WERI-Rb-1 (cell line): ENCODE measurements at regions not wholly inside any gene's neighbourhood (a gene's known extent, or its start where the extent isn't known, plus 50 kb on each side); places are given as distances from the start of the nearest gene placed in this dataset.

ENCODE experiments used
- DNase-seq: peaks from one replicate; pipeline ENCODE4 v3.0.0-alpha.2; 2020
- H3K27ac ChIP-seq: fragments of 250-450 bp; sonication (Bioruptor Pico); 2 replicates; pipeline ENCODE4 v1.5.1; 2020; ENCODE audit warnings: mild to moderate bottlenecking, moderate library complexity
- H3K27me3 ChIP-seq: fragments of 250-450 bp; sonication (Bioruptor Pico); 2 replicates; pipeline ENCODE4 v1.5.1; 2021; ENCODE audit warnings: mild to moderate bottlenecking, low read depth, moderate library complexity; ENCODE audit not compliant: insufficient read depth, severe bottlenecking
- H3K36me3 ChIP-seq: fragments of 250-450 bp; sonication (Bioruptor Pico); 2 replicates; pipeline ENCODE4 v1.5.1; 2020; ENCODE audit warnings: mild to moderate bottlenecking, moderate library complexity
- H3K4me3 ChIP-seq: 2 replicates; pipeline ENCODE4 v1.5.1; 2011; ENCODE audit warnings: low read depth, mild to moderate bottlenecking, control low read depth, low read length
- H3K9me3 ChIP-seq: fragments of 250-450 bp; sonication (Bioruptor Pico); 2 replicates; pipeline ENCODE4 v1.5.1; 2021; ENCODE audit warnings: mild to moderate bottlenecking, moderate library complexity; ENCODE audit not compliant: severe bottlenecking
- CTCF ChIP-seq: IDR thresholded peaks from 2 replicates; pipeline ENCODE4 v1.5.1; 2011; ENCODE audit warnings: low read depth, mild to moderate bottlenecking, control low read depth, inconsistent platforms, low read length

DNA sequence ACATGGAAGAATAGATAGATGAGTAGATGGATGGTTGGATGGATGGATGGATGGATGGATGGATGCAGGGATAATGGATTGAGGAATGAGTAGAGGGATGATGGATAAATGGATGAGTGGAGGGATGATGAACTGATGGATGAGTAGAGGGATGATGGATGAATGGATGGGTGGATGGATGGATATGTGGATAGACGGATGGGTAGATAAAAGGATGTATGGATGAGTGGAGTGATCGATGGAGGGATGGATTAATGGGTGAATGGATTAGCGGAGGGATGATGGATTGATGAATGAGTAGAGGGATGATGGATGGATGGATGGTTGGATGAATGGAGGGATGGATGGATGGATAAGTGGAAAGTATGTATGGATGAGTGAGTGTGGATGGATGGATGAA is 533.2 kb downstream of the RFC3 start:
- Histone ChIP-seq H3K27ac (no peak overlapping the region), H3K27me3 (no peaks in the 10 kb centered on the region), H3K9me3 (no peaks in the 10 kb centered on the region), H3K36me3 (no peaks in the 10 kb centered on the region), H3K4me3 (no peak overlapping the region)
- no peak for DNase-seq
- TF ChIP-seq CTCF: no peak

DNA sequence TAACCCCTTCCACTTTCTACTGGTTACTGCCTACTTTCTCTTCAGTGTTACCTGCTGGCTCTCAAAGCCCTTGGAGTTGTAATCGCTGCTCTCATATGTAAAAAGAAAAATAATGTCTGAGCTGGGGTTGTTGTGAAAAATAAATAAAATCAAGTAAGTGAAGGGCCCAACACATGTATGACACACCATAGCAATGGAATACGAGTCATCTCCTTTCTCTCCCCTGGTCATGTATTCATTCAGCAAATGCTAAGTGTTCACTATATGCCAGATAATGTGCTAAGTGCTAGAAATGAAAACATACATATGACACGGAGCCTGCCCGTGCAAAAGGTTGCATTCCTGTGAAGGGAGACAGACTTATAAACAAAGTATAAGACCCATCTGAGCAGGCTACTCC is 535.0 kb downstream of the RFC3 start:
- H3K27ac ChIP-seq: no peak overlapping the region

GRCh38 chr13:34356686-34357434 is 538.9 kb downstream of the RFC3 start:
- Histone ChIP-seq H3K27ac (no peak overlapping the region), H3K9me3 (no peaks in the 10 kb centered on the region), H3K4me3 (no peak overlapping the region), H3K27me3 (no peaks in the 10 kb centered on the region), H3K36me3 (no peaks in the 10 kb centered on the region)
- TF ChIP-seq CTCF: no peak
- no peak for DNase-seq

More for the DNA sequence above, 535.0 kb downstream of the RFC3 start:
- DNase-seq: no peak
- Histone ChIP-seq H3K27me3 (no peaks in the 10 kb centered on the region), H3K4me3 (no peak overlapping the region), H3K36me3 (no peaks in the 10 kb centered on the region), H3K9me3 (no peaks in the 10 kb centered on the region)
- TF ChIP-seq CTCF: no peak

GRCh38 chr13:34357435-34358232 is 539.7 kb downstream of the RFC3 start:
- Histone ChIP-seq H3K4me3 (no peak overlapping the region), H3K9me3 (no peaks in the 10 kb centered on the region), H3K27ac (no peak overlapping the region), H3K27me3 (no peaks in the 10 kb centered on the region), H3K36me3 (no peaks in the 10 kb centered on the region)
- TF ChIP-seq CTCF: 0 out of 2 replicates have a peak, but pooled peaks have one; percentile 16
- DNase-seq: peak; percentile 9

- TF ChIP-seq CTCF: no peak
- Histone ChIP-seq H3K9me3 (no peaks in the 10 kb centered on the region), H3K27ac (no peak overlapping the region), H3K4me3 (no peak overlapping the region), H3K36me3 (no peaks in the 10 kb centered on the region), H3K27me3 (no peaks in the 10 kb centered on the region)
- no peak for DNase-seq
These were observed 541.0 kb downstream of the RFC3 start for GRCh38 chr13:34358811-34359513.
